ENCODE measurements at regions not wholly inside any gene's neighbourhood (a gene's known extent, or its start where the extent isn't known, plus 50 kb on each side); places are given as distances from the start of the nearest gene placed in this dataset.

DNA sequence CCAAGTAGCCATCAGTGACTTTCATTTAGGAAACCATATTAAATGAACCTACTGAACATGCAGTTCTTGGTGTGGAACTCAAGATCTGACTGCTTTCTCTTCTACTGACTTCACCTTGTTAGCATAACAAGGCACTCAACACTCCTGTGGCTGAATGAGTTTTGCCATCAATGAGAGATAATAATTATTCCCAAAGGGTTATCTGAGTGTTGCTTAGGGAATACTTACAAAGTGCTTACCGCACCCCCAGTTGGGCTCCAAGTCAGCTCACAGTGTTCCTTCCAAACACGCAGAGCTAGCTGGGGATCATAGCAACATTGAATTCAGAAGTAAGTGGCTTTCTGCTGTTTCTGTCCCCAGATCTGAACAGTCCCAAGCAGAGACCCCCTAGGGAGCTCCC, 182.9 kb downstream of the SREK1 start:
- no peaks in the 10 kb centered on the region for H3K9me3 Mint-ChIP-seq
- H3K36me3 Mint-ChIP-seq = no peaks in the 10 kb centered on the region
- no peak overlapping the region for H3K27ac Mint-ChIP-seq
- no peaks in the 10 kb centered on the region for H3K27me3 Mint-ChIP-seq
- H3K4me3 Mint-ChIP-seq = no peak overlapping the region
- H3K4me1 Mint-ChIP-seq = peaks cover 5% of the 10 kb centered on the region

DNA sequence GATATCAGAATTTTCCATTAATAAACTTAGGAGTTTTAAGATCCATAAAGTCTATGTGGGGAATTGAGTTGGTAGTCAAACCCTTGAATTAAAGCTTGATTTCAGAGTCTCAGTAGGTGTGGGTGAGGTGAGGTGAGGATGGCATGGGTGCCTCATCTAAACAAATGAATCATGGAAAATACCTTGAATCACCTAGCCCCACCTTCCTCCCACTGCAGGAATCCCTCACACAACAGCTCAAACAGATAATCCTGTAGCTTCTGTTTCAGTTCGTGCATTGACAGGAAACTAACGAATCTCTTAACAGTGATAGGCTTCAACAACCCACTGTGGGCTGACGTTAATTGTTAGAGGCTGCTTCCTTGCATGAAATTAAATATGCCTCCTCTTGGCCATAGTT, 185.0 kb downstream of the SREK1 start:
- Mint-ChIP-seq H3K4me1 (peaks cover 5% of the 10 kb centered on the region), H3K36me3 (no peaks in the 10 kb centered on the region), H3K27ac (no peak overlapping the region), H3K27me3 (no peaks in the 10 kb centered on the region), H3K4me3 (no peak overlapping the region), H3K9me3 (no peaks in the 10 kb centered on the region)

DNA sequence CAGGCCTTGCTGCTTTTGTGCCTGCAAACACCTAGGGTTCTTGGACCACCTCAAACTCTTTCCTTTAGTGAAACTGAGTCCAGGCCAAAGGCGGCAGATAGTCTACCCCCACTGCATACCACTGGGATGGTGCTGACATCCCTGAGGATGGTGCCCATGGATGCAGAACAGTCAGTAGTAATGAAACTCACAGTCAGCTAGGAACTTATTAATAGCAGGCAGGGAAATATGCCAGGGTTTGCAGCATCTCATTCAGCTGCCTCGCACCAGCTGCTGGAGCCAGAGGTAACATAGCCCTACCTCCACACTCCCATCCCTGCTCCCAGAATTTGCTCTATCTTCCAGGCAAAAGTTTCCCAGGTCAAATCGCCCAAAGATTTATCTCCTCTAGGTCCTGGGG, 189.1 kb downstream of the SREK1 start:
- Mint-ChIP-seq H3K27ac (no peak overlapping the region), H3K4me3 (no peak overlapping the region), H3K27me3 (peaks cover 3% of the 10 kb centered on the region), H3K4me1 (peaks cover 5% of the 10 kb centered on the region), H3K36me3 (no peaks in the 10 kb centered on the region), H3K9me3 (no peaks in the 10 kb centered on the region)

DNA sequence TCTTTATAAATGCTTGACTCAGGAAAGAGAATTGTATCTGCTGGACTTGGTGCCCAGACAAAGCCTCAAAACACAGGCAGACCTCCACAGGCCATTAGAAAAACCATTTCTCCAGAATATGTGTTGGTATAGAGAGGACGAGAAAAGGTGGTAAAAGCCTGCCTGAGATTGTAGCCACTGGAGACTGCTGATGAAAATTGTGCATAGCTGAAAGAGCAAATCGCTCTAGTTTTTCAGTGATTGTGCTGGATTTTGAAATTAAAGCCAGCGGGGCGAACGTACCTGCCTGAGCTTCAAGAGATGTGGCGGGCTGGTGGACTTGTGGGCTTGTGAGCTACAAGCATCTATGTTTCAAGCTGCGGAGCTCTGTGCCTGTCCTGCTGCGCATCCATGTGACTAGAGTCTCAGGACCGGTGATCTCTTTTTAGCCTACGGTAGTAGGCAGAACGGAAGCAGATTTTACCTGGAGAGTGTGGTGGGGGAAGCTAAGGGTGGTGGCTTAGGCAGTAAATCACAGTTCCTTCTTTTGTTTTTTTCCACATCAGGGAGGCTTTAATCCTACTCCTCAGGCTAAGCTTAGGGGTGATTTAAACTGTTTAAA, 193.6 kb downstream of the SREK1 start:
- peaks cover 3% of the 10 kb centered on the region for H3K27me3 Mint-ChIP-seq
- H3K36me3 Mint-ChIP-seq = no peaks in the 10 kb centered on the region
- no peak overlapping the region for H3K4me3 Mint-ChIP-seq
- no peak overlapping the region for H3K27ac Mint-ChIP-seq
- no peaks in the 10 kb centered on the region for H3K9me3 Mint-ChIP-seq
- H3K4me1 Mint-ChIP-seq = no peaks in the 10 kb centered on the region

DNA sequence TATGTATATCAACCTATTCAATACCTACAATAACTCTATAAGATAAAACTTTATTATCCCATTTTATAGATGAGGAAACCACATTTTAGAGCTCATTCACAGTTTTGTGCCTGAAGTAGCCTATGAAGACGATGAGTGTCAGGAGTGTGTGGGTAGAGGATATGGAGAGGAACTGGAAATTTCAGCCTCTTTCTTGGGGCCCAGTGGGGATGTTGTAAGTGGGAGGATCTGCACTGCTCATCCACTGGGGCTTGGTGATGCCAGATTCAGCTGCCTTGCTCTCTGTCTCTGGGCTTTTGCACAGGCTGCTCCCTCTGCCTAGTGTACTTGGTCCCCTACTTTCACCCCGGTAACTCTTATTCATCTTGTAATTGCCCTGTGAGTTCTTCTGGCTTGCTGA, 194.7 kb downstream of the SREK1 start:
- Mint-ChIP-seq H3K27me3 (peaks cover 3% of the 10 kb centered on the region), H3K9me3 (no peaks in the 10 kb centered on the region), H3K27ac (no peak overlapping the region), H3K4me3 (no peak overlapping the region), H3K36me3 (no peaks in the 10 kb centered on the region), H3K4me1 (no peaks in the 10 kb centered on the region)

DNA sequence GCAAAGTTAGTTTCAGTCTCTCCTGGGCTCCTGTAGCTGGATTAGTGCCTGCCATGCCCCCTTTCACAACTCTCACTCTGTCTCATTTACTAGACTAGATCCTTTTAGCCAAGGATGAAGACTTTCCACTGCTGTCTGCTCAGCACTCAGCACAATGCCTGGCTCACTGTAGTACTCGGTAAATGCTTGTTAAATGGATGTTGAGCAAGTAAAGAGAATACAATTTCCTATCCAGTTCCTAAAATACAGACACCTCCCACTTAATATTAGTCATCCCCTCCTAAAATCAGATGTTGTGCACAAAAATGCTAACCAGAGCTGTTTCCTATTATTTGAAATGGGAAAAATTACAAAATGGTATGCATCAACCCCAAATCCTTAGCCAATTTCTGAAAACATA, 195.8 kb downstream of the SREK1 start:
- Mint-ChIP-seq H3K9me3 (no peaks in the 10 kb centered on the region), H3K27ac (no peak overlapping the region), H3K27me3 (peaks cover 3% of the 10 kb centered on the region), H3K36me3 (no peaks in the 10 kb centered on the region), H3K4me3 (no peak overlapping the region), H3K4me1 (no peaks in the 10 kb centered on the region)

DNA sequence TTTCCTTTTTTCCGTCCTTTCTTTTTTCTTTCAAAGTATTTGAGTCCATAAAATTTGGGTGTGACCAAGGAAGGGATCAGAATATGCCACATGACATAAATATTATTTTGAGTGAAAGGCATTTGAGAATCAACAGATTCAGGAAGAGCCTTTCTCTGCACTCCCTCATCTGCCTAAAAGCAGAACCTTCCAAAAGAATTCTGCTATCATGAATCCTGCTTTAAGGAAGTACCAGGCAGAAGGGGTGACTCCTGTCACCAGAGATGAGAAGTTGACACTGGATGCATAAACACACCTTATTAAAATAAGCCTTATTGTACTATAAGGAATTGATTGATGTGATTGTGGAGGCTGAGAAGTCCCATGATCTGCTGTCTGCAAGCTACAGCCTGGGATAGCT, 196.7 kb downstream of the SREK1 start:
- no peak overlapping the region for H3K27ac Mint-ChIP-seq
- no peaks in the 10 kb centered on the region for H3K9me3 Mint-ChIP-seq
- no peaks in the 10 kb centered on the region for H3K36me3 Mint-ChIP-seq
- no peaks in the 10 kb centered on the region for H3K4me1 Mint-ChIP-seq
- no peaks in the 10 kb centered on the region for H3K27me3 Mint-ChIP-seq
- H3K4me3 Mint-ChIP-seq = no peak overlapping the region

DNA sequence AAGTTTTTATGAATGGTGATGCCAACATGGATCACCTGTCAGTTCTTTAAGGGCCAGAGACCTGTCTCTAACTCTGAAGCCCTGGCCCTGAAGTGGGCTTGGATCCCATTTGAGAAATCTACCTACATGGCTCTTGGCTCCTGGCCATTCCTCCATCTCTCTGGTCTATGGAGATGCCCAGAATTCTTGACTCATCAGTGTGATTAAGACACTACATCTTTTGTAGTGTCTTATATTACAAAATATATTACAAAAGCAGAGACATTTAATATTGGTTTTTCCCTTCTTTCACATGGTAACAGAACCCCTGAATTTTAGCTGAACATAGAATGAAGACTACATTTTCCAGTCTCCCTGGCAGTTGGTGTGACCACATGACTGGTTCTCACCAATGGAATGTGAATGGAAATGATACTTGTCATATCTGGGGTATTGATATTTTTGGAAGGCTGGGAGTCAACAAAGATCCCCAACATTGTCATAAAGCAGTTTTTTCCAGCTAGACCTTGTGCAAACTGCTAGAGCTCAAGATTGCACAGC, 198.3 kb downstream of the SREK1 start:
- Mint-ChIP-seq H3K36me3 (no peaks in the 10 kb centered on the region), H3K27ac (no peak overlapping the region), H3K4me3 (no peak overlapping the region), H3K9me3 (no peaks in the 10 kb centered on the region), H3K4me1 (no peaks in the 10 kb centered on the region), H3K27me3 (peaks cover 1% of the 10 kb centered on the region)

DNA sequence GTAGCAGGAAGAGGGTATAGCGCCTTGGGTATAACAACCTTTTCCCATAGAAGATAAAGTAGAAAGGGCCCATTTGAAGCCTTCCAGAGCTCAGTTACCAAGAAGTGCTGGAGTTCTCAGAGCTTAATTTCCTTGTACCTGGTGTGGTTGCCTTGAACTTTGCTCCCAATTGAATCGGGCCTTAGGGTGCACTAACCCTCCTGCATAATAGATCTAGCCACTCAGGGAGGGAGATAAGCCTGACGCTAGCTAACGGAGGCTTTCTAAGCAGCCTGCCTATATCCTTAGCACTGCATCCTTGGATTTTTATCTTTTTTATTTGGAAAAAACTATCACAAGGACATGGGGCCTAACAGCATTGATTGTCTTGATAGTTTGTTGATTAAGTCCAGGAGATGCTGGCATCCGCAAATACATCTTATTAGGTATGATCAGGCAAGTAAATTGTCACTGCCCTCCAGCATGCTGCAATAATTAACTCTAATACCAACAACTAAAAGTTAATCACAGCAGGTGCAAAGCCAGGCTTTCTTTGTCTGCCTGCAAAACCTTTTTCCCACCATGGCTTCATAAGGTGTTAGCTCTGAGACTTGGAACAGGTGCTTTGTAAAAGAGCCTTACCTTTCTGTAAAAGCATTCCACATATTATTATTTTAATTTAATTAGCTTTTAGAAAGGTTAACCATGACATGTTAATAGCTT, 199.4 kb downstream of the SREK1 start:
- Mint-ChIP-seq H3K27me3 (peaks cover 3% of the 10 kb centered on the region), H3K9me3 (no peaks in the 10 kb centered on the region), H3K27ac (no peak overlapping the region)

DNA sequence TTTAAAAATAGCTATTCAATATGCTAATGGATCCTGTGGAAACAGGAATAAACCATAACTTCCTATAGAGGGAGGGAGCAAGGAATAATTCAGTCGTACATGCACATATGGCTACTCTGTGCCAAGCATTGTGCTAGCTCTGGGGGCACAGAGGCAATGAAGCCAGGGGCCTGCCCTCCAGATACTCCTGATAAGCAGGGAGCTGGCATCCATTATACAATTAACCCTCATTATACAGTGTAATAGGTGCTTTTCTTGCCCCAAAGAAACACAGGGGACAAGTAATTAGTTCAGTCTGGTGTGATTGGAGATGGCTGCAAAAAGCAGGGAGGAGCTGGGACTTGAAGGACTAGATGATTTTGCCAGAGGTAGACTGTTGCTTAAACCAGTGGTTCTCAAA, 200.4 kb downstream of the SREK1 start:
- Mint-ChIP-seq H3K36me3 (no peaks in the 10 kb centered on the region), H3K27ac (no peak overlapping the region), H3K4me3 (no peak overlapping the region), H3K4me1 (no peaks in the 10 kb centered on the region), H3K27me3 (peaks cover 3% of the 10 kb centered on the region), H3K9me3 (no peaks in the 10 kb centered on the region)

More for the DNA sequence above, 199.4 kb downstream of the SREK1 start:
- no peaks in the 10 kb centered on the region for H3K36me3 Mint-ChIP-seq
- H3K4me3 Mint-ChIP-seq = no peak overlapping the region
- no peaks in the 10 kb centered on the region for H3K4me1 Mint-ChIP-seq

DNA sequence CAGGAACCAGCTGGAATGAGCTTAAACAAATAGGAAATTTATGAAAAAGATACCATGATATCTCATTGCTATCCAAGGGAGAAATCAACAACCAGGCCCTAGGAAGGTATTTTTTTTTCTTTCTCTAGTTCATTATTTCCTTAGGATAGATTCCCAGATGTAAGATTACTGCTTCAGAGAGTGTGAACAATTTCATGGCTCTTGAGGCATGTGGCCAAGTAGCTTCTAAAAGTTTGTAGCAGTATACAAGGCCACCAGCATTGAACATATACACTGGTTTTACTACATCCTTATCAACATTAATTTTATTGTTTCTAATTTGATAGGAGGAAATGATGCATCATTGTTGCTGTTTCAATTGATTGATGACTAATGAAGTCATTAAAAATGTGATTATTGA, 201.2 kb downstream of the SREK1 start:
- Mint-ChIP-seq H3K9me3 (no peaks in the 10 kb centered on the region), H3K36me3 (no peaks in the 10 kb centered on the region), H3K4me1 (no peaks in the 10 kb centered on the region)

DNA sequence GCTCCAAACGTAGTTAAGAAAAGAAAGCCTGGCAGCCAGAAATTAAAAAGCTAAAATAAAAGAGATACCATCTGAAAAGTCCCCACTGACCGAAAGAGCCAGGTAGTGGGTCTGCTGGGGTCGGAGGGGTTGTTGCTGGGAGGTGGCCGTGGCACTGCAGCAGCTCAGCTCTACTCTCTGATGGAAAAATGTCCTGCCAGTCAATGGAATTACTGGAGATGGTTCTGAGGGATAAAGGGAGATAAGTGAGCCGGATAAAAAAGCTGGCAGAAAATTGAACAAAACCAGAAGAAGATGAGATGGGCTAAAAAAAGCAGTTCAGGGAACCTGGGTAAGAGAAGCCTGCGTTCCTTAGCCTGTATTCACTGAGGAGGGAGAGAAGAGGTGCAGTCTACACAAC, 202.8 kb downstream of the SREK1 start:
- no peak overlapping the region for H3K4me3 Mint-ChIP-seq

More for the DNA sequence above, 201.2 kb downstream of the SREK1 start:
- Mint-ChIP-seq H3K4me3 (no peak overlapping the region), H3K27ac (no peak overlapping the region), H3K27me3 (peaks cover 3% of the 10 kb centered on the region)

DNA sequence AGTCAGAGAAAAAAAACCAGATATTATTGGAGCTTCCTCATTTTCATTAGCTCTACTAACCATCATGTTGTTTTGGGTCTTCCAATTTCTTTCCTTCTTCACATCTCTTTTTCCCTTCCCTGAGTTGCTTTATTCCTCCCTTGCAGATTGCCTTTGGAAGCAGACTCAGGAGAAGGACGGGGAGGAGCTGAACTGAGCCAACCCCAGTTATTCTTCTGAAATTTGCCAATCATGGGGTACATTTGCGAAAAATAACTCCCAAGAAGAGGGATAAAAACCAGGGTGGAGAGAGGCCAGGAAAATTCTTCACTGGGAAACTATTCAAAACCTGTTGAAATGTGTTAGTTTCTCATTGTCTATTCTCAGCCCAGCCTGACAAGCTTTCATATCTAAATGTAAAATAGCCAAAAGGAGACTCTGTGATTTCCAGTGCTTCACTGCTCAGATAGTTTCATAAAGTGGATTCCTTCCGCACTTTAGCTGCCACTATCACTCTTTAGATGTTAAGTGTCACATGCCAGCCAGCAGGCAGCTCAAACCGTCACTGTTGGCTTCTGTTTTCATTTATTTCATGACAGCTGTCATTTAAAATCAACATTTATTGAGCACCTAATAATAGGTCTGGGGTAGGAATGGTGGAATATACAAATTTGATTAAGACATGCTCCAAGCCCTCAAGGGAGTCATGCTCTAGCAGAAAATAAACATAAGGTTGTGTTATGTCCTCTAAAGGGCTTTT, 204.5 kb downstream of the SREK1 start:
- no peaks in the 10 kb centered on the region for H3K4me1 Mint-ChIP-seq
- peaks cover 5% of the 10 kb centered on the region for H3K27me3 Mint-ChIP-seq
- peak overlapping the region; percentile 32 for H3K27ac Mint-ChIP-seq
- H3K9me3 Mint-ChIP-seq = no peaks in the 10 kb centered on the region
- H3K4me3 Mint-ChIP-seq = no peak overlapping the region
- H3K36me3 Mint-ChIP-seq = no peaks in the 10 kb centered on the region

More for the DNA sequence above, 202.8 kb downstream of the SREK1 start:
- Mint-ChIP-seq H3K27ac (no peak overlapping the region), H3K4me1 (no peaks in the 10 kb centered on the region), H3K27me3 (peaks cover 5% of the 10 kb centered on the region), H3K36me3 (no peaks in the 10 kb centered on the region), H3K9me3 (no peaks in the 10 kb centered on the region)

DNA sequence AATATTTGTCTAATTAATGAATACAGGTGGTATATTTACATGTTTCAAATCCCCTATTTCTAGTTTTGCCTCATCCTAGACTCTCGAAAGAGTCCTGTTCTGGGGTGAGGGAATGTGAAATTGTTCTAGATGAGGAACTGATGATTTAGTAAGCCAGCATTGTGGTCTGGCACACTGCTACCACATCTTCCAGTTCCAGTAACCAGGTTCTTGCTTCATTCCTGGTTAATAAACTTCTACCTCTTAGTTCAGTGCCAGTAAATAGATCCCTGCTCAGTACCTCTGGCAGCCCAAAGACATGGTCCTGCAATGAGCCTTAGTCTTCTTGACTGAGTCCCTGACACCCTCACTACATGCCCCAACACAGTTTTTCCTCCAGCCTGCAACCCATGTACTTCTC, 207.7 kb downstream of the SREK1 start:
- H3K36me3 Mint-ChIP-seq = no peaks in the 10 kb centered on the region
- peaks cover 4% of the 10 kb centered on the region for H3K27me3 Mint-ChIP-seq
- no peaks in the 10 kb centered on the region for H3K4me1 Mint-ChIP-seq
- H3K4me3 Mint-ChIP-seq = no peak overlapping the region
- H3K27ac Mint-ChIP-seq = no peak overlapping the region
- no peaks in the 10 kb centered on the region for H3K9me3 Mint-ChIP-seq

DNA sequence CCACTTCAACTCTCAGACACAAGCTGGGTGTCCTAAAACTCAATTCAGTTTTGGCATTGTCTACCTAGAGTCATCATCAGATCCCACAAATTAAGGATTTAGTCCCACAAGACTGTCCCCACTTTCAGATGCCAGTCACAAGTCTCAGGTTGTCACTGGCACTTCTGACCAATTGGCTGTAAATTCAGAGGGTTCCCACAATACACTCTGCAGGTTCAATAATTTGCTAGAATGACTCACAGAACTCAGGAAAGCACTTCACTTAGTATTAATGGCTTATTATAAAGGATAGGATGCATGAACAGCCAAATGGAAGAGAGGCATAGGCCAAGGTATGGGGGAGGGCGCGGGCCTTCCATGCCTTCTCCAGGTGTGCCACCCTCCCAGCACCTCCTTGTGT, 209.1 kb downstream of the SREK1 start:
- no peaks in the 10 kb centered on the region for H3K36me3 Mint-ChIP-seq
- H3K9me3 Mint-ChIP-seq = no peaks in the 10 kb centered on the region
- H3K4me3 Mint-ChIP-seq = no peak overlapping the region

DNA sequence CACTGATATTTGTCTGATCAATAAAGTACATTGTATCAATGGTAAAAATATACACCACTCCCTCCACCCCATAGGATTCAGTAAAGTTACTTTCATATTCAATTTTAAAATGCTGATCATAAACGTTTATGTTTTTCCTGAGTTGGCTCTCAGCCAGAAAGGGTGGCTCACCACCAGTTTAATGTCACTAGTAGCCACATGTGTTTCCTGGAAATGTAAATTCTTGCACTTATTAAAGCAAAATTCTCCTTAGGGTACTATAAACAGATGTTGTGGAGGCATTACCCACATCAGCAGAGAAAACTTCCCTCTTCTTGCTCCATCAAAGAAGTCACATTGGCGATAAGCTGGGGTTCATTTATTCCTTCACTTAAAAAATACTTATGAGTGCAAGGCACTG, 210.3 kb downstream of the SREK1 start:
- Mint-ChIP-seq H3K27me3 (peaks cover 2% of the 10 kb centered on the region), H3K9me3 (no peaks in the 10 kb centered on the region), H3K4me1 (no peaks in the 10 kb centered on the region), H3K36me3 (no peaks in the 10 kb centered on the region), H3K4me3 (no peak overlapping the region), H3K27ac (no peak overlapping the region)

More for the DNA sequence above, 209.1 kb downstream of the SREK1 start:
- Mint-ChIP-seq H3K27me3 (peaks cover 2% of the 10 kb centered on the region), H3K27ac (no peak overlapping the region), H3K4me1 (no peaks in the 10 kb centered on the region)
